ENCODE measurements at regions not wholly inside any gene's neighbourhood (a gene's known extent, or its start where the extent isn't known, plus 50 kb on each side); places are given as distances from the start of the nearest gene placed in this dataset.

DNA sequence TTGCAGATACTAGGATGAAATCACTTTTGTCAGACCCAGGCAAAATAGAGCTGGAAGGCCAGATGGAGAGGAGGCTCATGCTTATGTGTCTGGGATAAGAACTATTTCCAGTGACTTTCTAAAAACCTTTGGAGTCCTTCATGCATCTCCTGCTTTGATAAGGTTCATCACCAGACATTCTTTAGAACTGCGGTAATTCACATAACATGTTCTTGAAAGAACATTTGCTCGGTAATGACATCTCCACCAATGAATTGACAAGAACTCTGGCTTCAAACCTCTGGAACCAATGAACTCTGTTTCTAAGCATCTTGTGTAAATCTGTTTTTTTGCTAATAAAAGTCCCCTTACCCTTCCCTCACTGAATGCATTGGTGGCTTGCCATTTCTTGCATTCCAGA, 112.0 kb upstream of the KL start:
- DNase-seq (ENCODE audit: extremely low read depth in 1 of 11, low read depth in 9 of 11, low spot score in 4 of 11): no peak

DNA sequence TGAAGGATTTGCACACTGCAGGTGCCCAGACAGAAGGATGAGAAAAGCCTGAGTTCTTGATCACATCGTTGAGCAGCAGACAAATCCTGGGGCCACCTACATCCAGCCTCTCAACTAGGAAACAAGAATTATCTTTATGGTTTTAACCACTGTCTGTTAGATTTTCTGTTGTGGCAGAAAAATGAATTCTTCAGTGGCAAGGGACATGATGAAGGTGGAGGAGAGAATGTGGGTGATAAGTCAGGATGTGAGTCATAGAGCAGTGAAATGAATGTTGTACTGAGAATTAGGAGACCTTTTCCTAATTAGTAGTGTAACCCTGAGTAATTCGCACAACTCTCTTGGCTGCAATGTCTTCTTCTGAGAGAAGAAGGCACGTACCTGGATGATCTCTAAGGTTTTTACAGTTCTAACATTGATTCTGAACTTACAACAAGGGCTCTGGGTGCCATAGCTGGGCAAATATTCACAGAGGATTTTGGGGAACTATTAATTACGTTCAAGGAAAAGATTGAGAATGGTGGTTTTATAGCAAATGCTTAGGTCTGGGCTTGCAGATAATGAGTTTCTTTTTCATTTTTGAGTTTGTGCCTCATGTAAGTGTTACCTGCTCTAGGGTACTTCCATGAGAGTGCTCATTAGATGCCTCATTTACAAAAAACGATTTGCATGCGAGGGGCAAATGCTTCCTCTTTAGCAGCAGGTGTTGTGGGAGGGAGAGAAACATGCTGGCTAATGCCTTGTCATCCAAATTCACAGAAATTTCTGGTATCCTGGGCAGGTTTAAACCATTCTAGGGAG, 111.0 kb upstream of the KL start:
- no peak for DNase-seq (ENCODE audit: extremely low read depth in 1 of 11, low read depth in 9 of 11, low spot score in 4 of 11)

- DNase-seq (ENCODE audit: extremely low read depth in 1 of 11, low read depth in 9 of 11, low spot score in 4 of 11): peak in 4 of 11 donors; percentile 31 to 63 (median 57)
These were observed 110.4 kb upstream of the KL start for GRCh38 chr13:32905864-32906180.

DNA sequence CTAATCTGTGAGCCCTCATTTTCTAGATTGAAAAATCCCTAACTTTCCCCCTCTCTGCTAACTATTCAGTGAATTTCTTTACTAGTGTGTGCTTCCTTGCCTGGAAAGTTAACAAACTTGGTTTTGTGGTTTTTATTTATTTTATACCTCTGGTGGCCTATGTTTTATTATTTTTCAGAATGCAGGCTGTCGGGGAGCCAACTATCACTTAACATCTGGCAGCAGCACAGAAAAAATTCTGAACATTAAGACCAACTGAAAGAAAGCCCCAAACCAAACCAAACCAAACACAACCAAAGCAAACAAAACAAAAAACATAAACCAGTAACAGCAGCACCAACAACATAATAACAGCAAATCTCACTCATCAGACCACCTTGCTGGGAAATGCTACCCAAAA, 109.0 kb upstream of the KL start:
- DNase-seq (ENCODE audit: extremely low read depth in 1 of 11, low read depth in 9 of 11, low spot score in 4 of 11): no peak

GRCh38 chr13:32910530-32910929, 105.7 kb upstream of the KL start:
- DNase-seq (ENCODE audit: extremely low read depth in 1 of 11, low read depth in 9 of 11, low spot score in 4 of 11): no peak

GRCh38 chr13:32911506-32911905, 104.7 kb upstream of the KL start:
- DNase-seq (ENCODE audit: extremely low read depth in 1 of 11, low read depth in 9 of 11, low spot score in 4 of 11): peak in 2 of 11 donors; percentile 30 to 43

- DNase-seq (ENCODE audit: extremely low read depth in 1 of 11, low read depth in 9 of 11, low spot score in 4 of 11): no peak
These were observed 101.5 kb upstream of the KL start for GRCh38 chr13:32914686-32915085.

DNA sequence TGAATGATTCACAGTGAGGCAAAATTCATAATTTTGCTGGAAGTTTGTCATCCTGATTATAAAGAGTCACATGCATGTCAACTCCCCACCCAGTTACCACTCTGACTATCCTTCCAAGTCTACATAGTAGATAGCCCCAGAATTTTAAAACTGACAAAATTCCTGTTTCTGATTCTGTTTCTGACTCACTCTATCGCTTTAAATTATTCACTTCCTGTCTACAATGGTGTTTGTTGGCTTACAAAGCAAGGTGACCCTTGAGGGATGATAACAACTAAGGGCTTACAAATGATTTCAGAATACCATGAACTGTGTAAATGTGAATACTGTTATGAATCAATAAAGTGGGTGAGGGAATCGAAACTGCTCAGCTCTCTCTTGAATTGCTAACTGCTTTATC, 98.7 kb upstream of the KL start:
- DNase-seq (ENCODE audit: extremely low read depth in 1 of 11, low read depth in 9 of 11, low spot score in 4 of 11): no peak

- no peak for DNase-seq (ENCODE audit: extremely low read depth in 1 of 11, low read depth in 9 of 11, low spot score in 4 of 11)
These were observed 92.5 kb upstream of the KL start for GRCh38 chr13:32923725-32924124.

GRCh38 chr13:32924886-32925285, 91.3 kb upstream of the KL start:
- DNase-seq (ENCODE audit: extremely low read depth in 1 of 11, low read depth in 9 of 11, low spot score in 4 of 11): no peak

DNA sequence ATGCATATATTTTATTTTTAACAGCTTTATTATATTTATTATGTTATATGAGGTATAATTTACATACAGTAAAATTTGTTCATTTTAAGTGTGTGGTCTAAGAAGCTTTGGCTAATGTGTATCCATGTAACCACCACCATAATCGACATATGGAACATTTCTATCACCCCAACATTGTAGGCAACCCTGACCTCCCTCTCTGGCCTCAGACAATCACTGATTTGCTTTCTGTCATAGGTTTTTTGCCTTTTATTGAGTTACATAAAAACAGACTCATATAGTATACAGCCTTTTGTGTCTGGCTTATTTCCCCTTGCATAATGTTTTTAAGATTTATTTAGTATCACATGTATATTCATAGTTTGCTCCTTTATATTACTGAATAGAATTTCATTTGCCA, 90.7 kb upstream of the KL start:
- no peak for DNase-seq (ENCODE audit: extremely low read depth in 1 of 11, low read depth in 9 of 11, low spot score in 4 of 11)

GRCh38 chr13:32932376-32932775, 83.8 kb upstream of the KL start:
- no peak for DNase-seq (ENCODE audit: extremely low read depth in 1 of 11, low read depth in 9 of 11, low spot score in 4 of 11)

DNA sequence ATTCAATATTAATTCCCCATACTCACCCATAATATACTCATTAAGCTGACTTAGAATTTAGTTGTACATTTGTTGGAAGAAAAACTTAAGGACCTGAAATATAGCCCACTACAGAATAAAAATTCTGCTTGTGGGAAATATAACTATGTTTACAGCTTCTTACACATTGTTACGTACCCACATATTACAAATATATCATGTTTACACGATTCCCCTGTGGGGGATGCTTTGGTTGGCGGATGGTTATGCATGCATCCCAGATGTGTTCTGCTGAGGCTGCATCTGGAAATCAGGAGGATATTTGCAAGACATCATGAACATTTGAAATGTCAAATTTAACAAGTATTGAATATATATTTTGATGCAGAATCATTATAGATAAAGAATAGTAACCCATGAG, 79.5 kb upstream of the KL start:
- DNase-seq (ENCODE audit: extremely low read depth in 1 of 11, low read depth in 9 of 11, low spot score in 4 of 11): no peak

GRCh38 chr13:32938314-32938713, 77.9 kb upstream of the KL start:
- no peak for DNase-seq (ENCODE audit: extremely low read depth in 1 of 11, low read depth in 9 of 11, low spot score in 4 of 11)

DNA sequence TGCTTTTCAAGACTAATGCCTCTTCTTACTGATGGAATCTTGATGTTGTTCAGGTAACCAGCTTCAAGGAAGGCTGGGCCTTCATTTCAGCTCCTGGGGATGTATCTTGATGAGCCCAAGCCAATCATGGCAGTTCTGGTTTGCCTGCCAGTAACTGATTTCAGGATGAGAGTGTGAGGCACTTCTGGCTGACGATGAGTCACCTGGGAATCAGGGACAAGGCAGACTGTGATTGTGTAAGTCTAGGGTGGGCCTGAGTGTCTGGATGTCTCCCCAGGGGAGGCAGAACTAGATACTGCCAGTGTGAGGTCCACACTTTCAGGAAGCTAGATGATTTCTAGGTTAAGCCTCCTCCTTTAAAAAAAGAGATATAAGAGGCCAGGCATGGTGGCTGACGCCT, 77.3 kb upstream of the KL start:
- DNase-seq (ENCODE audit: extremely low read depth in 1 of 11, low read depth in 9 of 11, low spot score in 4 of 11): no peak

- no peak for DNase-seq (ENCODE audit: extremely low read depth in 1 of 11, low read depth in 9 of 11, low spot score in 4 of 11)
These were observed 75.6 kb upstream of the KL start for GRCh38 chr13:32940601-32941000.

DNA sequence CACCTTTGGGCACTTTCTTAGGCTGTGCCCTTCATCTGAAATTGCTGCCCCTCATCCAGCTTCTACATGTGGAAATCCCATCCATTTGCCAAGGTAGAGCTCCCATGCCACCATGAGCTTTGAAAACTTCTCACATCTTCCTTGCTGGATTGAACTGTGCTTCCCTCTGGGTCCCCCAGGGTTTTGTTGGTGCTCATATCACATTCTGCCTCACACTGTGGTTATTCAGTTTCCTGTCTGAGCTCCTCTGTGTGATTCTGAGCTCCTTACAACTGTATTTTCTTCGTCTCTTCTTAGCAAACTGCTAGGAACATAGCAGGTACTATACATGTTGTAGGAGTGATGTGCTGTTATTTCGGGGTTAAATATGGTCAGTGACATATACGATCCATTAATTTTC, 74.9 kb upstream of the KL start:
- no peak for DNase-seq (ENCODE audit: extremely low read depth in 1 of 11, low read depth in 9 of 11, low spot score in 4 of 11)

- no peak for DNase-seq (ENCODE audit: extremely low read depth in 1 of 11, low read depth in 9 of 11, low spot score in 4 of 11)
These were observed 69.7 kb upstream of the KL start for GRCh38 chr13:32946558-32946957.

DNA sequence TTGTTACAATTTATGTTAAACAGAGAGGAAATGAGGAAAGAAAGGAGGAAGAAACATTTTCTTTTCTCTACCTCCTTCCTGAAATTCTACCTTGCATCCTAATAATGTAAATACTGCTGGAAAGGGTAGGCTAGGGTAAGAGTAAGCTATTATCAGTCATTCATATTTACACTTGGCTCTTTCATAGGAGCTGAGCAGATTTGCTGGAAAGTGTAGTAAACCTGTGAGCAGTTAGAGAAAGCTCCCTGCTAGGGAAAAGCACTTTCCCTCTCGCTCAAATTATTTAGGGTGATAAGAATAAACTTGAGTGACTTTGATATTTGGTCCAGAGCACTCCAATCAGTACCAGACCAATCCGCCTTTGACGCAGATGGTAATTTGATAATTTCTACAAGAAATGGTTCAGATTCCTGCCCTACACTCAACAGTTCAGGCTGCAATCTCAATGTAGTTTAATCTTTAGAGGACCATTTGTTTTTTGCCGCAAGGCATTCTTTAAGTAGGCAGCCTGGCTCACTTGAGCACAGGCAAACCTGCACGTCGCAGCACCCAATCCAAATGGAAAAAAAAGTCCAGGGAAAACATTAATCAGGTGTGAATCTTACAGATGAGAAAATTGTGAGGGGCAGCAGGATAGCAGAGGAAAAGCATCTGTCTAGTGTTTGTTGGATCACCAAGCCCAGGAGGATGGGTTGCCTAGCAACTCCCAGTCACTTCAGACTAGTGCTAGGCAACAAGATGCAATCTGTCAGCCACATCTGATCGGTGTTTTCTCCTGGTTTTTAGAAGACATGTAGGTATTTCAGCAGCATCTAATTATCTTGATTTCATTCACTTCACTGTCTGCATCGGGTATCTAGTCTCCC, 68.6 kb upstream of the KL start:
- DNase-seq (ENCODE audit: extremely low read depth in 1 of 11, low read depth in 9 of 11, low spot score in 4 of 11): no peak

GRCh38 chr13:32949820-32950219, 66.4 kb upstream of the KL start:
- DNase-seq (ENCODE audit: extremely low read depth in 1 of 11, low read depth in 9 of 11, low spot score in 4 of 11): no peak

DNA sequence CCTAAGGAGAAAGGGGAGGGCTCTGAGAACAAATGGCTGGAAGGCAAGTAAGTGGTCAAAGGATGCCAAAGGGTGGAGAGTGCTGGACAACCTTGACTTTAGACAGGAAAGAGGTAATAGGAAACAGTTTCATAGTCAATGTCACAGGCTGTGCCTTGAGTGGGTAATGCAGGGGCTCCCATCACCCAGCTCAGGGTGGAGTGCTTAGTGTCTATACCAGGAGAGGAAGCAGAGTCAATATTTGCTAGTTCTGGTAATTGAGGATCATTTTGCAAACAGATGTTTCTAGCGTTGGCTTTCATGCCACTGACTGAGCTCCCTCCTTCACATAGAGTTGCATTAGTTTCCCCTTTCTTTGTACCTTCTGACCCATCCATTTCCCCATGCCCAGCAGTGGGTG, 64.6 kb upstream of the KL start:
- DNase-seq (ENCODE audit: extremely low read depth in 1 of 11, low read depth in 9 of 11, low spot score in 4 of 11): no peak

All from renal cortex interstitium (tissue), 11 donors.